Astrocyte (in vitro differentiated cells and primary cell): ENCODE measurements at regions not wholly inside any gene's neighbourhood (a gene's known extent, or its start where the extent isn't known, plus 50 kb on each side); places are given as distances from the start of the nearest gene placed in this dataset.

Source experiments
- EZH2 ChIP-seq: IDR thresholded peaks from 2 replicates; pipeline ENCODE4 v1.6.1; 2012; ENCODE audit warnings: mild to moderate bottlenecking, low read length, inconsistent platforms; ENCODE audit not compliant: insufficient read depth
- TF ChIP-seq, protein P1 (sequence below): IDR thresholded peaks from 2 replicates; pipeline ENCODE4 v1.5.1; 2011; ENCODE audit warnings: low read depth, mild to moderate bottlenecking, inconsistent platforms, low read length, moderate library complexity; ENCODE audit not compliant: insufficient read depth

DNA sequence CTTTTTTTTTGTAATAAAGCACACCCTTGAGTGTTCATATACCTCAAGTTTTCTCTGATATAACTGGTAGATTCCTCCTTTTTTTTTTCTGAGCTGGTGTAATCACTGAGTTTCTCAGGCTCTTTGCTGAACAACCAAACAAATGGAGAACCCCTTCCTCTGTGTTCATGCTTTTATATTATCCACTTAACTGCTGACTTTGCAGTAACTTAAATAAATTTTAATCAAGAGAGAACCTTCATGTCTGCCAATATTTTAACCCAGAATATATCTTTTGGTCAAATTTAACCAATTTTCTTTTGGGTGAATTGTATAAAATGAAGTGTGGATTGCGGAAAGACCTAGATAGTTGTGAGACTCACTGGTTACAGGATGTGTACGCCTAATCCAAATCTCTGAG, 833.0 kb upstream of the COX7C start:
- TF ChIP-seq, protein P1, sequence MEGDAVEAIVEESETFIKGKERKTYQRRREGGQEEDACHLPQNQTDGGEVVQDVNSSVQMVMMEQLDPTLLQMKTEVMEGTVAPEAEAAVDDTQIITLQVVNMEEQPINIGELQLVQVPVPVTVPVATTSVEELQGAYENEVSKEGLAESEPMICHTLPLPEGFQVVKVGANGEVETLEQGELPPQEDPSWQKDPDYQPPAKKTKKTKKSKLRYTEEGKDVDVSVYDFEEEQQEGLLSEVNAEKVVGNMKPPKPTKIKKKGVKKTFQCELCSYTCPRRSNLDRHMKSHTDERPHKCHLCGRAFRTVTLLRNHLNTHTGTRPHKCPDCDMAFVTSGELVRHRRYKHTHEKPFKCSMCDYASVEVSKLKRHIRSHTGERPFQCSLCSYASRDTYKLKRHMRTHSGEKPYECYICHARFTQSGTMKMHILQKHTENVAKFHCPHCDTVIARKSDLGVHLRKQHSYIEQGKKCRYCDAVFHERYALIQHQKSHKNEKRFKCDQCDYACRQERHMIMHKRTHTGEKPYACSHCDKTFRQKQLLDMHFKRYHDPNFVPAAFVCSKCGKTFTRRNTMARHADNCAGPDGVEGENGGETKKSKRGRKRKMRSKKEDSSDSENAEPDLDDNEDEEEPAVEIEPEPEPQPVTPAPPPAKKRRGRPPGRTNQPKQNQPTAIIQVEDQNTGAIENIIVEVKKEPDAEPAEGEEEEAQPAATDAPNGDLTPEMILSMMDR, result no peak
- TF ChIP-seq EZH2, result no peak
